WERI-Rb-1 (cell line): ENCODE measurements at regions not wholly inside any gene's neighbourhood (a gene's known extent, or its start where the extent isn't known, plus 50 kb on each side); places are given as distances from the start of the nearest gene placed in this dataset.

Experiments used
- DNase-seq: peaks from one replicate; pipeline ENCODE4 v3.0.0-alpha.2; 2020
- H3K27ac ChIP-seq: fragments of 250-450 bp; sonication (Bioruptor Pico); 2 replicates; pipeline ENCODE4 v1.5.1; 2020; ENCODE audit warnings: mild to moderate bottlenecking, moderate library complexity
- H3K27me3 ChIP-seq: fragments of 250-450 bp; sonication (Bioruptor Pico); 2 replicates; pipeline ENCODE4 v1.5.1; 2021; ENCODE audit warnings: mild to moderate bottlenecking, low read depth, moderate library complexity; ENCODE audit not compliant: insufficient read depth, severe bottlenecking
- H3K36me3 ChIP-seq: fragments of 250-450 bp; sonication (Bioruptor Pico); 2 replicates; pipeline ENCODE4 v1.5.1; 2020; ENCODE audit warnings: mild to moderate bottlenecking, moderate library complexity
- H3K4me3 ChIP-seq: 2 replicates; pipeline ENCODE4 v1.5.1; 2011; ENCODE audit warnings: low read depth, mild to moderate bottlenecking, control low read depth, low read length
- H3K9me3 ChIP-seq: fragments of 250-450 bp; sonication (Bioruptor Pico); 2 replicates; pipeline ENCODE4 v1.5.1; 2021; ENCODE audit warnings: mild to moderate bottlenecking, moderate library complexity; ENCODE audit not compliant: severe bottlenecking
- CTCF ChIP-seq: IDR thresholded peaks from 2 replicates; pipeline ENCODE4 v1.5.1; 2011; ENCODE audit warnings: low read depth, mild to moderate bottlenecking, control low read depth, inconsistent platforms, low read length

GRCh38 chr6:154572556-154572955 is 62.1 kb upstream of the CNKSR3 start:
- TF ChIP-seq CTCF: no peak
- Histone ChIP-seq H3K4me3 (no peak overlapping the region), H3K27me3 (no peaks in the 10 kb centered on the region), H3K27ac (no peak overlapping the region), H3K9me3 (no peaks in the 10 kb centered on the region), H3K36me3 (no peaks in the 10 kb centered on the region)
- no peak for DNase-seq

GRCh38 chr6:154578004-154578559 is 67.6 kb upstream of the CNKSR3 start:
- H3K4me3 ChIP-seq: no peak overlapping the region
- no peak overlapping the region for H3K27ac ChIP-seq
- H3K9me3 ChIP-seq: no peaks in the 10 kb centered on the region
- no peaks in the 10 kb centered on the region for H3K27me3 ChIP-seq
- no peak for TF ChIP-seq CTCF
- no peaks in the 10 kb centered on the region for H3K36me3 ChIP-seq
- no peak for DNase-seq

- Histone ChIP-seq H3K36me3 (no peaks in the 10 kb centered on the region), H3K27me3 (no peaks in the 10 kb centered on the region), H3K9me3 (no peaks in the 10 kb centered on the region), H3K4me3 (no peak overlapping the region), H3K27ac (no peak overlapping the region)
- DNase-seq: no peak
- TF ChIP-seq CTCF: no peak
These were observed 68.6 kb upstream of the CNKSR3 start for GRCh38 chr6:154579046-154579445.

GRCh38 chr6:154579485-154579884 is 69.0 kb upstream of the CNKSR3 start:
- H3K27me3 ChIP-seq: no peaks in the 10 kb centered on the region
- H3K9me3 ChIP-seq: no peaks in the 10 kb centered on the region
- no peak for DNase-seq
- H3K27ac ChIP-seq: no peak overlapping the region
- no peaks in the 10 kb centered on the region for H3K36me3 ChIP-seq
- no peak for TF ChIP-seq CTCF
- no peak overlapping the region for H3K4me3 ChIP-seq

GRCh38 chr6:154580397-154581135 is 70.1 kb upstream of the CNKSR3 start:
- H3K4me3 ChIP-seq: no peak overlapping the region
- no peak overlapping the region for H3K27ac ChIP-seq
- H3K27me3 ChIP-seq: no peaks in the 10 kb centered on the region
- no peak for DNase-seq
- no peak for TF ChIP-seq CTCF
- H3K36me3 ChIP-seq: no peaks in the 10 kb centered on the region
- no peaks in the 10 kb centered on the region for H3K9me3 ChIP-seq

- no peaks in the 10 kb centered on the region for H3K27me3 ChIP-seq
- H3K4me3 ChIP-seq: no peak overlapping the region
- H3K9me3 ChIP-seq: no peaks in the 10 kb centered on the region
- DNase-seq: no peak
- no peaks in the 10 kb centered on the region for H3K36me3 ChIP-seq
- TF ChIP-seq CTCF: no peak
- no peak overlapping the region for H3K27ac ChIP-seq
These were observed 72.2 kb upstream of the CNKSR3 start for GRCh38 chr6:154582696-154583095.
